GM12873 (cell line): ENCODE measurements at regions not wholly inside any gene's neighbourhood (a gene's known extent, or its start where the extent isn't known, plus 50 kb on each side); places are given as distances from the start of the nearest gene placed in this dataset.

Experiments
- TF ChIP-seq, protein P1 (sequence below): IDR thresholded peaks from 2 replicates; pipeline ENCODE4 v1.5.1; 2012; ENCODE audit warnings: low read depth, mild to moderate bottlenecking, moderate library complexity, low read length, control low read depth; ENCODE audit not compliant: insufficient read depth; ENCODE audit errors: missing control alignments

DNA sequence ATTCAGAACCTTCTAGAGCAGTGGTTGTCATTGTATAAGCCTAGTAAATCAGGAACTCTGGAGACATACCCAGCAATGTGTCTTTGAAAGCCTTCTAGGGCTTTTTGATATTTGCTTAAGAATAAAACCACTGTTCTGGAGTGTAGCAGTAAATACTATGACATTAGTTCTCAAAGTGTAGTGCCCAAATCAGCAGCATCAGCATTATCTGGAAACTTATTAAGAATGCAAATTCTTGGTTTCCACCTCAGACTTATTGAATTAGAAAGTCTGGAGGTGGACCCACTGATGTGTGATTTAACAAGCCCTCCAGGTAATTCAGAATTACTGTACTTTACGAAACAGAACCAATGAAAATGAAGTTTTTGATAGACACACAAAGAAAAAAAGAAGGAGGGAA is 509.7 kb downstream of the SUCLG1 start:
- TF ChIP-seq, protein P1, sequence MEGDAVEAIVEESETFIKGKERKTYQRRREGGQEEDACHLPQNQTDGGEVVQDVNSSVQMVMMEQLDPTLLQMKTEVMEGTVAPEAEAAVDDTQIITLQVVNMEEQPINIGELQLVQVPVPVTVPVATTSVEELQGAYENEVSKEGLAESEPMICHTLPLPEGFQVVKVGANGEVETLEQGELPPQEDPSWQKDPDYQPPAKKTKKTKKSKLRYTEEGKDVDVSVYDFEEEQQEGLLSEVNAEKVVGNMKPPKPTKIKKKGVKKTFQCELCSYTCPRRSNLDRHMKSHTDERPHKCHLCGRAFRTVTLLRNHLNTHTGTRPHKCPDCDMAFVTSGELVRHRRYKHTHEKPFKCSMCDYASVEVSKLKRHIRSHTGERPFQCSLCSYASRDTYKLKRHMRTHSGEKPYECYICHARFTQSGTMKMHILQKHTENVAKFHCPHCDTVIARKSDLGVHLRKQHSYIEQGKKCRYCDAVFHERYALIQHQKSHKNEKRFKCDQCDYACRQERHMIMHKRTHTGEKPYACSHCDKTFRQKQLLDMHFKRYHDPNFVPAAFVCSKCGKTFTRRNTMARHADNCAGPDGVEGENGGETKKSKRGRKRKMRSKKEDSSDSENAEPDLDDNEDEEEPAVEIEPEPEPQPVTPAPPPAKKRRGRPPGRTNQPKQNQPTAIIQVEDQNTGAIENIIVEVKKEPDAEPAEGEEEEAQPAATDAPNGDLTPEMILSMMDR = no peak

DNA sequence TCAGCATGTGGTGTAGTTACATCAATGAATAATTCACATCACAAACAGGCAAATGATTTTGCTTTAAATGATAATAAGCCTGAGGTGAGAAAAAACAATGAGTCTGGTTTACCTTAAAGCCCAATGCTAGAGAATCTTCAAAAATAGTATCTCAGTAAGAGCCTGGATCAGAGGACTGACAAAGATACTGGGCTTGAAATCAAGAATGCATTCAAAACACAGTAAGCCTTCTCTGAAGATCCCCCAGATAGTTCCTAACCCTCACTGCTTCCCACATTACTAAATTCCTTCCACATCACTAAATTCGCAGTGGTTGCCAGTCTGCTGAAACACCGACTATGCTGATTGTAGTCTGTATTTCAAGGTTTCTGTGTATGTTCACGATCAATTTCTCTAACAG is 514.9 kb downstream of the SUCLG1 start:
- TF ChIP-seq, protein P1 = no peak

DNA sequence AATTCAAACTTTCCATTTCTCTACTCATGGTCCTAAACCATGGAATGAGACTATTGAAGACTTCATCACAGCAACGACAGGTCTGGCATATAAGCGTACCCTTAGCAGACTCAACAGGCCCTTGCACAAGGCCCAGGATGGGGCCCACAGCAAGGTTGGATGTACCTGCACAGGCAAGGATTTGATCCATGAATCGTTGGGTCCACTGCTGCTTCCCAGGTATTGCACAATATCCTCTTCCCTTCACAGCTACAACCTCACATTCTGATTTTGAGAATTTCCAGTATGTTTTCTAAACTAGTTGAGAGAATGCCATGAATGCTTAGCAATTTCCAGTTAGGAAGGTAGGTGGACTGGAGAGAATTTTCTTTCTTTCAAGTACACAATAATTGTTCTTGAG is 515.8 kb downstream of the SUCLG1 start:
- TF ChIP-seq, protein P1 = no peak

DNA sequence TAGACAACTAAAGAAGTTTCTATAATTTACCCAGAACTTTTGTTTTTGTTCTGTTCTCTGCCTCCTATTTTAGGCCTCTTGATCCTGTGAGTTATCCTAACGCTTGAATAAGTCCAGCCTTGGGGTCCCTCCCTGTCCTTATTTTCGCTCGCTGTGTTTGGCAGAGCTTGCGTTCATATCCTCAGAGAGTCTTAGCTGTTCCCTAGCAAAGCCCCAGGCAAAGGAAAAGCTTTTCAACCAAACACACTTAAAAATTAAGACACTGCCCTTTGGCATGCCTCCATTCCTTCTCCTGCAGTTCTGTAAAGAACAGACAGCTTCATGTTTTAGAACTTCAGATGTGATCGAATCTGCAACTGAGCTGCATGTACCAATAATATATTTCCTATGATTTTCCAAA is 517.2 kb downstream of the SUCLG1 start:
- TF ChIP-seq, protein P1 = no peak

DNA sequence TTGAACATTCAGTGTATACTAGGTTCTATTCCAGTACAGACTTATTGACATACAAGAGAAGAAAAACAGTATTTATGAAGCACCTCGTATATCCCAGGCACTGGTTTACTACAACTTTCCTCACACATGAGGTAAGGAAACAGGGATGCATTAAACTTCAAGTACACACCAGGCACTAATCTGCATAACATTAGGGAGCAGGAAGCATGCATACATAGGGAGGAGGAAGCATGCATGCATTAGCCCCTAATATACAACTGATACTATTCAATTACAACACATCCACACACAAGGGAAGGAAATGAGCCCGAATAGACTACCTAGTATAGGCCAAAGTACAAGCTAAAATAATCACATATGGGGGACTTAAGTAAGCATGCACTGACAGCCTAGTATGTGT is 525.3 kb downstream of the SUCLG1 start:
- TF ChIP-seq, protein P1 = no peak

DNA sequence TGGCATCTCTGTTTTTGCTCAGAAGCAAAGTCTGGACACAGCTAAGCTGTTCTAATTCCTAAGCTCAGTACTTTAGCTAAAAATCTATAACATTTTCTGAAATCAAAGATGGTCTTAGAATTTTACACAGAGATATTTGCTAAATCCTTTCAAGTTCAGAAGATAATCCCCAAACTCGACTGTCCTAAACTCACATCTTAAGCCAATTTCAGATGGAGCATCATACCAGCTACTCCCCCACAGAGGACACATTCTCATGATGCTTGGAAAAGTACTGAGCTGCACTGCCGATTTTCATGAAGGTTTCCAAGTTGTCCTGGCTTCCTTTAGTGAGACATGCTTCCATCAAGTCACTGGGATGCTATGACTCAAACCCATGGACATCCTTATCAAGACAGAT is 535.5 kb downstream of the SUCLG1 start:
- TF ChIP-seq, protein P1 = no peak

DNA sequence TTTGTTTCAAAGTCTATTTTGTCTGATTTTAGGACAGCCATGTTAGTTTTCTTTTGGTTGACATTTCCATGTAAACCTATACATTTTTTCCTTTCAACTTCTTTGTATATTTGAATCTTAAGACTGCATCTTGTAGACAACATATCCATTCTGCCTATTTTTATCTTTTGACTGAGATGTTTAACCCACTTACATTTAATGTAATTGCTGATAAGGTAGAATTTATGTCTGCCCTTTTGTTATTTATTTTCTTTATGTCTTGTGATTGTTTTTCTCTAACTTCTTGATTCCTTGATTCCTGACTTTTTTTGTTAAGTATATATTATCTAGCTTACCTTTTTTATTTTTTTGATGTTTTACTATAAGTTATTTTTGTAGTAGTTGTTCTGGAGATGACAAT is 542.5 kb downstream of the SUCLG1 start:
- TF ChIP-seq, protein P1 = no peak
